H9 (cell line): ENCODE measurements at regions not wholly inside any gene's neighbourhood (a gene's known extent, or its start where the extent isn't known, plus 50 kb on each side); places are given as distances from the start of the nearest gene placed in this dataset.

Source experiments
- DNase-seq: peaks from one replicate; pipeline ENCODE4 v3.0.0-alpha.2; 2017
- H2AFZ ChIP-seq: one replicate; pipeline ENCODE4 v1.6.1; 2013; ENCODE audit warnings: mild to moderate bottlenecking, low read length, control low read depth, moderate library complexity
- H2AK5ac ChIP-seq: 2 replicates; pipeline ENCODE4 v1.6.1; 2013; ENCODE audit warnings: low read length, control low read depth, mixed read lengths; ENCODE audit not compliant: insufficient read length
- H2BK120ac ChIP-seq: one replicate; pipeline ENCODE4 v1.6.1; 2013; ENCODE audit warnings: low read depth, mild to moderate bottlenecking, low read length, control low read depth, inconsistent platforms; ENCODE audit not compliant: poor library complexity, severe bottlenecking
- H2BK12ac ChIP-seq: 2 replicates; pipeline ENCODE4 v1.6.1; 2013; ENCODE audit warnings: low read length, control low read depth, mixed read lengths, low read depth; ENCODE audit not compliant: insufficient read length
- H2BK15ac ChIP-seq: 2 replicates; pipeline ENCODE4 v1.6.1; 2013; ENCODE audit warnings: low read depth, low read length, control low read depth
- H2BK20ac ChIP-seq: one replicate; pipeline ENCODE4 v1.6.1; 2013; ENCODE audit warnings: low read depth, mild to moderate bottlenecking, low read length, control low read depth, inconsistent platforms; ENCODE audit not compliant: poor library complexity, severe bottlenecking
- H2BK5ac ChIP-seq: 2 replicates; pipeline ENCODE4 v1.6.1; 2013; ENCODE audit warnings: low read length, control low read depth, mixed read lengths; ENCODE audit not compliant: insufficient read length
- H3K14ac ChIP-seq: 2 replicates; pipeline ENCODE4 v1.6.1; 2013; ENCODE audit warnings: low read length, control low read depth; ENCODE audit not compliant: insufficient read depth
- H3K18ac ChIP-seq: 2 replicates; pipeline ENCODE4 v1.6.1; 2013; ENCODE audit warnings: low read depth, mild to moderate bottlenecking, mixed read lengths, low read length, control low read depth; ENCODE audit not compliant: insufficient read length
- H3K23ac ChIP-seq: 2 replicates; pipeline ENCODE4 v1.6.1; 2013; ENCODE audit warnings: low read length, control low read depth, mixed read lengths, low read depth; ENCODE audit not compliant: insufficient read length
- H3K23me2 ChIP-seq: 2 replicates; pipeline ENCODE4 v1.6.1; 2013; ENCODE audit warnings: low read depth, mild to moderate bottlenecking, mixed read lengths, low read length, control low read depth; ENCODE audit not compliant: insufficient read length, poor library complexity, severe bottlenecking
- H3K27ac ChIP-seq: 2 replicates; pipeline ENCODE4 v1.5.1; 2013; ENCODE audit warnings: low read length, control low read depth, mixed read lengths, low read depth; ENCODE audit not compliant: insufficient read length
- H3K27me3 ChIP-seq: 2 replicates; pipeline ENCODE4 v1.6.1; 2013; ENCODE audit warnings: low read length, control low read depth, inconsistent platforms; ENCODE audit not compliant: insufficient read depth
- H3K4ac ChIP-seq: 2 replicates; pipeline ENCODE4 v1.6.1; 2013; ENCODE audit warnings: low read depth, mild to moderate bottlenecking, control low read depth, inconsistent platforms, low read length, moderate library complexity
- H3K4me1 ChIP-seq: 2 replicates; pipeline ENCODE4 v1.6.1; 2013; ENCODE audit warnings: low read length, control low read depth, inconsistent platforms; ENCODE audit not compliant: insufficient read depth
- H3K4me2 ChIP-seq: 2 replicates; pipeline ENCODE4 v1.6.1; 2013; ENCODE audit warnings: low read length, control low read depth, mixed read lengths; ENCODE audit not compliant: insufficient read length, insufficient read depth
- H3K56ac ChIP-seq: 2 replicates; pipeline ENCODE4 v1.6.1; 2013; ENCODE audit warnings: low read depth, mild to moderate bottlenecking, mixed read lengths, low read length, control low read depth; ENCODE audit not compliant: insufficient read length
- H3K79me1 ChIP-seq: 2 replicates; pipeline ENCODE4 v1.6.1; 2013; ENCODE audit warnings: low read depth, mild to moderate bottlenecking, moderate library complexity, low read length, control low read depth, inconsistent platforms; ENCODE audit not compliant: insufficient read depth, poor library complexity, severe bottlenecking
- H3K79me2 ChIP-seq: 2 replicates; pipeline ENCODE4 v1.6.1; 2013; ENCODE audit warnings: low read length, control low read depth, inconsistent platforms; ENCODE audit not compliant: insufficient read depth
- H3K9ac ChIP-seq: 2 replicates; pipeline ENCODE4 v1.6.1; 2013; ENCODE audit warnings: low read length, control low read depth, mixed read lengths; ENCODE audit not compliant: insufficient read length; ENCODE audit errors: extremely low read depth
- H3K9me3 ChIP-seq: one replicate; pipeline ENCODE4 v1.6.1; 2013; ENCODE audit warnings: low read depth, low read length, inconsistent platforms; ENCODE audit not compliant: control insufficient read depth
- H3T11ph ChIP-seq: one replicate; pipeline ENCODE4 v1.6.1; 2013; ENCODE audit warnings: mild to moderate bottlenecking, low read length, control low read depth, inconsistent platforms
- H4K20me1 ChIP-seq: one replicate; pipeline ENCODE4 v1.6.1; 2013; ENCODE audit not compliant: control insufficient read depth, insufficient read length, insufficient read depth
- H4K5ac ChIP-seq: 2 replicates; pipeline ENCODE4 v1.6.1; 2013; ENCODE audit warnings: low read depth, mild to moderate bottlenecking, mixed read lengths, low read length, control low read depth; ENCODE audit not compliant: insufficient read length
- H4K8ac ChIP-seq: replicated peaks from 2 replicates; pipeline ENCODE4 v1.6.1; 2013; ENCODE audit warnings: low read length, control low read depth, mixed read lengths, low read depth; ENCODE audit not compliant: insufficient read length
- H4K91ac ChIP-seq: 2 replicates; pipeline ENCODE4 v1.6.1; 2013; ENCODE audit warnings: low read depth, mild to moderate bottlenecking, moderate library complexity, mixed read lengths, low read length, control low read depth; ENCODE audit not compliant: insufficient read length
- H3K27ac Mint-ChIP-seq, 3 experiments: 2 replicates in 2 of 3; 3 replicates in 1 of 3; pipeline ENCODE4 v1.8.0; 2020 to 2021; ENCODE audit warnings: mixed read lengths in 3 of 3, mild to moderate bottlenecking in 1 of 3, moderate library complexity in 1 of 3
- H3K27me3 Mint-ChIP-seq: 2 replicates; pipeline ENCODE4 v1.8.0; 2021; ENCODE audit warnings: low read depth, mild to moderate bottlenecking, moderate library complexity, mixed read lengths
- H3K36me3 Mint-ChIP-seq, 3 experiments: 2 replicates in 2 of 3; 3 replicates in 1 of 3; pipeline ENCODE4 v1.8.0; 2020 to 2021; ENCODE audit warnings: low read depth in 3 of 3, mixed read lengths in 3 of 3; ENCODE audit not compliant: insufficient read depth in 1 of 3
- H3K4me1 Mint-ChIP-seq, 2 experiments: 2 replicates each; pipeline ENCODE4 v1.8.0; 2020; ENCODE audit warnings: mixed read lengths in 2 of 2
- H3K4me3 Mint-ChIP-seq, 2 experiments: 2 replicates in 1 of 2; 3 replicates in 1 of 2; pipeline ENCODE4 v1.8.0; 2020 to 2021; ENCODE audit warnings: mild to moderate bottlenecking in 2 of 2, mixed read lengths in 2 of 2, moderate library complexity in 1 of 2
- H3K9me3 Mint-ChIP-seq, 2 experiments: 2 replicates in 1 of 2; 3 replicates in 1 of 2; pipeline ENCODE4 v1.8.0; 2020; ENCODE audit warnings: mild to moderate bottlenecking in 2 of 2, mixed read lengths in 2 of 2, moderate library complexity in 1 of 2
- CTCF ChIP-seq: fragments of 200-600 bp; sonication (generic); conservative IDR thresholded peaks from 3 replicates; pipeline ENCODE4 v1.8.0; 2021; ENCODE audit warnings: antibody characterized with exemption, mild to moderate bottlenecking
- WGBS: extraction: QIAGEN DNeasy Blood & Tissue Kit; methylation state at CpG from one replicate; pipeline ENCODE4 v1.1.7; 2013; ENCODE audit warnings: missing lambda C conversion rate, low lambda C conversion rate, mixed read lengths; ENCODE audit not compliant: insufficient read length; ENCODE audit errors: extremely low coverage; 5-methylcytosine and 5-hydroxymethylcytosine counted together

GRCh38 chr5:89028595-89029285, 145.8 kb upstream of the MEF2C start:
- Histone ChIP-seq H4K5ac (no peak overlapping the region), H3K79me1 (no peaks in the 10 kb centered on the region), H3K14ac (no peak overlapping the region; the same call in 1 of the 2 replicates), H4K8ac (no peak overlapping the region), H2BK5ac (no peak overlapping the region), H3K23ac (no peak overlapping the region), H3K18ac (no peak overlapping the region), H3K9me3 (no peaks in the 10 kb centered on the region), H4K20me1 (no peaks in the 10 kb centered on the region), H4K91ac (no peak overlapping the region), H2BK12ac (no peak overlapping the region), H3K79me2 (no peaks in the 10 kb centered on the region), H3K56ac (no peak overlapping the region), H3T11ph (no peak overlapping the region), H2AK5ac (no peak overlapping the region), H3K27me3 (no peaks in the 10 kb centered on the region), H3K4ac (no peak overlapping the region), H2BK15ac (no peak overlapping the region), H3K4me2 (no peak overlapping the region), H2BK120ac (no peak overlapping the region), H2AFZ (no peak overlapping the region), H2BK20ac (no peak overlapping the region), H3K4me1 (no peaks in the 10 kb centered on the region), H3K27ac (no peak overlapping the region), H3K23me2 (no peaks in the 10 kb centered on the region), H3K9ac (no peak overlapping the region)
- WGBS = no CpG with 5 or more reads among the region's 2 CpGs
- Mint-ChIP-seq H3K4me3 (no peak overlapping the region), H3K4me1 (peaks cover 8% of the 10 kb centered on the region in 2 experiments), H3K27ac (no peak overlapping the region), H3K27me3 (no peaks in the 10 kb centered on the region), H3K36me3 (peaks cover 17 to 25% (median 22%) of the 10 kb centered on the region in 3 experiments), H3K9me3 (peaks cover 23 to 24% of the 10 kb centered on the region in 2 experiments)
- TF ChIP-seq CTCF = no peak
- DNase-seq = no peak
